ENCODE measurements at regions not wholly inside any gene's neighbourhood (a gene's known extent, or its start where the extent isn't known, plus 50 kb on each side); places are given as distances from the start of the nearest gene placed in this dataset.

- TF ChIP-seq EGR1 (IDR thresholded peaks at IDR 0.05) (no peak), TCF12 (IDR thresholded peaks at IDR 0.05; ENCODE audit: low read depth) (no peak), CREB1 (IDR thresholded peaks at IDR 0.05; ENCODE audit: low read depth) (no peak), FOXM1 (IDR thresholded peaks at IDR 0.05; ENCODE audit: borderline replicate concordance, low read depth) (no peak), ZBTB7A (IDR thresholded peaks at IDR 0.05; ENCODE audit: low read depth) (no peak), TEAD4 (IDR thresholded peaks at IDR 0.05) (no peak), YY1 (IDR thresholded peaks at IDR 0.05; ENCODE audit: low read depth) (no peak), RAD21 (IDR thresholded peaks at IDR 0.05; ENCODE audit: low read depth) (no peak), TAF1 (IDR thresholded peaks at IDR 0.05; ENCODE audit: low read depth) (no peak), CEBPB (IDR thresholded peaks at IDR 0.05) (no peak), EP300 (IDR thresholded peaks at IDR 0.05; ENCODE audit: borderline replicate concordance) (no peak), NFIC (IDR thresholded peaks at IDR 0.05) (no peak)
- TF ChIP-seq, protein P1, sequence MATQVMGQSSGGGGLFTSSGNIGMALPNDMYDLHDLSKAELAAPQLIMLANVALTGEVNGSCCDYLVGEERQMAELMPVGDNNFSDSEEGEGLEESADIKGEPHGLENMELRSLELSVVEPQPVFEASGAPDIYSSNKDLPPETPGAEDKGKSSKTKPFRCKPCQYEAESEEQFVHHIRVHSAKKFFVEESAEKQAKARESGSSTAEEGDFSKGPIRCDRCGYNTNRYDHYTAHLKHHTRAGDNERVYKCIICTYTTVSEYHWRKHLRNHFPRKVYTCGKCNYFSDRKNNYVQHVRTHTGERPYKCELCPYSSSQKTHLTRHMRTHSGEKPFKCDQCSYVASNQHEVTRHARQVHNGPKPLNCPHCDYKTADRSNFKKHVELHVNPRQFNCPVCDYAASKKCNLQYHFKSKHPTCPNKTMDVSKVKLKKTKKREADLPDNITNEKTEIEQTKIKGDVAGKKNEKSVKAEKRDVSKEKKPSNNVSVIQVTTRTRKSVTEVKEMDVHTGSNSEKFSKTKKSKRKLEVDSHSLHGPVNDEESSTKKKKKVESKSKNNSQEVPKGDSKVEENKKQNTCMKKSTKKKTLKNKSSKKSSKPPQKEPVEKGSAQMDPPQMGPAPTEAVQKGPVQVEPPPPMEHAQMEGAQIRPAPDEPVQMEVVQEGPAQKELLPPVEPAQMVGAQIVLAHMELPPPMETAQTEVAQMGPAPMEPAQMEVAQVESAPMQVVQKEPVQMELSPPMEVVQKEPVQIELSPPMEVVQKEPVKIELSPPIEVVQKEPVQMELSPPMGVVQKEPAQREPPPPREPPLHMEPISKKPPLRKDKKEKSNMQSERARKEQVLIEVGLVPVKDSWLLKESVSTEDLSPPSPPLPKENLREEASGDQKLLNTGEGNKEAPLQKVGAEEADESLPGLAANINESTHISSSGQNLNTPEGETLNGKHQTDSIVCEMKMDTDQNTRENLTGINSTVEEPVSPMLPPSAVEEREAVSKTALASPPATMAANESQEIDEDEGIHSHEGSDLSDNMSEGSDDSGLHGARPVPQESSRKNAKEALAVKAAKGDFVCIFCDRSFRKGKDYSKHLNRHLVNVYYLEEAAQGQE (IDR thresholded peaks at IDR 0.05; ENCODE audit: low read depth), result no peak
These were observed 306.6 kb upstream of the ECI2 start for GRCh38 chr6:4441981-4442434.

- TF ChIP-seq NFIC (IDR thresholded peaks at IDR 0.05), result no peak
- no peak for TF ChIP-seq RAD21 (IDR thresholded peaks at IDR 0.05; ENCODE audit: low read depth)
- TF ChIP-seq, protein P2, sequence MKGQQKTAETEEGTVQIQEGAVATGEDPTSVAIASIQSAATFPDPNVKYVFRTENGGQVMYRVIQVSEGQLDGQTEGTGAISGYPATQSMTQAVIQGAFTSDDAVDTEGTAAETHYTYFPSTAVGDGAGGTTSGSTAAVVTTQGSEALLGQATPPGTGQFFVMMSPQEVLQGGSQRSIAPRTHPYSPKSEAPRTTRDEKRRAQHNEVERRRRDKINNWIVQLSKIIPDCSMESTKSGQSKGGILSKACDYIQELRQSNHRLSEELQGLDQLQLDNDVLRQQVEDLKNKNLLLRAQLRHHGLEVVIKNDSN (IDR thresholded peaks at IDR 0.05), result no peak
- no peak for TF ChIP-seq TAF1 (IDR thresholded peaks at IDR 0.05; ENCODE audit: low read depth)
These were observed 303.8 kb upstream of the ECI2 start for GRCh38 chr6:4439159-4439558.

DNA sequence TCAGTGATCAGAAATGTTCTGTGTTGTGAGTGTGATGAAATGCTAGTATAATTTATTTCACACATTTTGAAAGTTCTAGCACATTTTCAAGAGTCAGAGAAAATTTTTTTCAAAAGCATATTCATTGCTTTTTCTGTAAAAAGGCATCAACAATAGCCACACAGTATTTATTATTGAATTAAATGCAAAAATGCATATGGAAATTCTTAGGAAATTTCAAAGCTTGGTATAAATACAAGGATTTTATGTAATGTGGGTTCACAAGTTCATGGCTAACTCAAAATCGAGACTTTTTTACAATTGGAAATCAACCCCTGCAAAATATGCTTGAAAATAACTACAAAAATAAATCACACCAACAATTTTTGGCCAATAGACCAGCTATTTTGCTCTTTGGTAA lies 302.0 kb upstream of the ECI2 start:
- TF ChIP-seq TAF1 (IDR thresholded peaks at IDR 0.05; ENCODE audit: low read depth) (no peak), CREB1 (IDR thresholded peaks at IDR 0.05; ENCODE audit: low read depth) (no peak), MAX (IDR thresholded peaks at IDR 0.05) (no peak), ZBTB7A (IDR thresholded peaks at IDR 0.05; ENCODE audit: low read depth) (no peak)

DNA sequence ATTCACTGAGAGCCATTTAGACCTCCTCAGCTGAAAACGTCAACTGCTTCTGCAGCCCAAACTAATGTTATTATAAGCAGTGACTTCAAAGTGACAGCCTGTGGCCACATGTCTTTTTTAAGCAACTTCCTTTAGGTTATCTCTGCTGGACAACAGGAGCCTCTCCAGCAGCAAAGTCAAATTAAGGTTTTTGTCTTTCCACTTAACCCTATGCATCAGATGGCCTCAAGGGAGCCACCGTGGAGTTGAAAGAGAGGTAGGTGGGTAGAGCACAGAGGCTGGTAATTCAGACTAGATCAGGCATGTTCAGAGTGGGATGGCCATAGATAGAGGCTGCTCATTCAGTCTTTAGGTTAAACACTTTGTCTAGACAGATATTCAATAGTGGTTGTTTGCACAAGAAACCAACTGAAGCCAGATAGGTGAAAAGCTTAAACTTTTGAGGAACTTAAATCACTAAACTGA lies 300.6 kb upstream of the ECI2 start:
- no peak for TF ChIP-seq CEBPB (IDR thresholded peaks at IDR 0.05)
- no peak for TF ChIP-seq FOXM1 (IDR thresholded peaks at IDR 0.05; ENCODE audit: borderline replicate concordance, low read depth)
- no peak for TF ChIP-seq NFIC (IDR thresholded peaks at IDR 0.05)
- TF ChIP-seq MAX (IDR thresholded peaks at IDR 0.05), result no peak
- TF ChIP-seq, protein P1 (IDR thresholded peaks at IDR 0.05; ENCODE audit: low read depth), result no peak
- no peak for TF ChIP-seq TEAD4 (IDR thresholded peaks at IDR 0.05)
- TF ChIP-seq CREB1 (IDR thresholded peaks at IDR 0.05; ENCODE audit: low read depth), result no peak
- no peak for TF ChIP-seq EP300 (IDR thresholded peaks at IDR 0.05; ENCODE audit: borderline replicate concordance)
- TF ChIP-seq, protein P2 (IDR thresholded peaks at IDR 0.05), result no peak
- TF ChIP-seq ZBTB7A (IDR thresholded peaks at IDR 0.05; ENCODE audit: low read depth), result no peak
- no peak for TF ChIP-seq EGR1 (IDR thresholded peaks at IDR 0.05)
- no peak for TF ChIP-seq YY1 (IDR thresholded peaks at IDR 0.05; ENCODE audit: low read depth)
- no peak for TF ChIP-seq TAF1 (IDR thresholded peaks at IDR 0.05; ENCODE audit: low read depth)
- TF ChIP-seq RAD21 (IDR thresholded peaks at IDR 0.05; ENCODE audit: low read depth), result no peak
- no peak for TF ChIP-seq TCF12 (IDR thresholded peaks at IDR 0.05; ENCODE audit: low read depth)

- TF ChIP-seq RAD21 (IDR thresholded peaks at IDR 0.05; ENCODE audit: low read depth) (no peak), TEAD4 (IDR thresholded peaks at IDR 0.05) (no peak), ZBTB7A (IDR thresholded peaks at IDR 0.05; ENCODE audit: low read depth) (no peak), EGR1 (IDR thresholded peaks at IDR 0.05) (no peak), YY1 (IDR thresholded peaks at IDR 0.05; ENCODE audit: low read depth) (no peak), CEBPB (IDR thresholded peaks at IDR 0.05) (no peak), FOXM1 (IDR thresholded peaks at IDR 0.05; ENCODE audit: borderline replicate concordance, low read depth) (no peak), CREB1 (IDR thresholded peaks at IDR 0.05; ENCODE audit: low read depth) (no peak), EP300 (IDR thresholded peaks at IDR 0.05; ENCODE audit: borderline replicate concordance) (no peak), NFIC (IDR thresholded peaks at IDR 0.05) (no peak), TAF1 (IDR thresholded peaks at IDR 0.05; ENCODE audit: low read depth) (no peak), TCF12 (IDR thresholded peaks at IDR 0.05; ENCODE audit: low read depth) (no peak), MAX (IDR thresholded peaks at IDR 0.05) (no peak)
- TF ChIP-seq, protein P2 (IDR thresholded peaks at IDR 0.05), result no peak
- TF ChIP-seq, protein P1 (IDR thresholded peaks at IDR 0.05; ENCODE audit: low read depth), result no peak
These were observed 299.3 kb upstream of the ECI2 start for GRCh38 chr6:4434655-4435054.
